Uterus (tissue), 2 donors: ENCODE measurements at regions not wholly inside any gene's neighbourhood (a gene's known extent, or its start where the extent isn't known, plus 50 kb on each side); places are given as distances from the start of the nearest gene placed in this dataset.
A peak's percentile ranks its signal among the peaks of the same experiment; 100 is the strongest.

Experiments used
- POLR2A ChIP-seq, 2 donors: fragments of 450-650 bp; IDR thresholded peaks; one replicate each; pipeline ENCODE4 v1.6.1; 2016; ENCODE audit warnings: antibody characterized with exemption in 2 of 2, mild to moderate bottlenecking in 1 of 2, moderate library complexity in 1 of 2
- TF ChIP-seq, protein P1 (sequence below), 4 experiments: fragments of 200-600 bp in 2 of 4; fragments of 450-650 bp in 2 of 4; sonication (generic) in 2 of 4; IDR thresholded peaks; one replicate each; pipeline ENCODE4 v1.5.1; 2016 to 2019; ENCODE audit warnings: antibody characterized with exemption in 4 of 4, mild to moderate bottlenecking in 2 of 4, moderate library complexity in 1 of 4

GRCh38 chr18:76621226-76621625, 126.2 kb upstream of the ZNF516 start:
- TF ChIP-seq, protein P1, sequence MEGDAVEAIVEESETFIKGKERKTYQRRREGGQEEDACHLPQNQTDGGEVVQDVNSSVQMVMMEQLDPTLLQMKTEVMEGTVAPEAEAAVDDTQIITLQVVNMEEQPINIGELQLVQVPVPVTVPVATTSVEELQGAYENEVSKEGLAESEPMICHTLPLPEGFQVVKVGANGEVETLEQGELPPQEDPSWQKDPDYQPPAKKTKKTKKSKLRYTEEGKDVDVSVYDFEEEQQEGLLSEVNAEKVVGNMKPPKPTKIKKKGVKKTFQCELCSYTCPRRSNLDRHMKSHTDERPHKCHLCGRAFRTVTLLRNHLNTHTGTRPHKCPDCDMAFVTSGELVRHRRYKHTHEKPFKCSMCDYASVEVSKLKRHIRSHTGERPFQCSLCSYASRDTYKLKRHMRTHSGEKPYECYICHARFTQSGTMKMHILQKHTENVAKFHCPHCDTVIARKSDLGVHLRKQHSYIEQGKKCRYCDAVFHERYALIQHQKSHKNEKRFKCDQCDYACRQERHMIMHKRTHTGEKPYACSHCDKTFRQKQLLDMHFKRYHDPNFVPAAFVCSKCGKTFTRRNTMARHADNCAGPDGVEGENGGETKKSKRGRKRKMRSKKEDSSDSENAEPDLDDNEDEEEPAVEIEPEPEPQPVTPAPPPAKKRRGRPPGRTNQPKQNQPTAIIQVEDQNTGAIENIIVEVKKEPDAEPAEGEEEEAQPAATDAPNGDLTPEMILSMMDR (IDR thresholded peaks at IDR 0.05): no peak
- peak in 1 of 2 donors; percentile 53 for TF ChIP-seq POLR2A (IDR thresholded peaks at IDR 0.05)
